Osteoblast (primary cell): ENCODE measurements at regions not wholly inside any gene's neighbourhood (a gene's known extent, or its start where the extent isn't known, plus 50 kb on each side); places are given as distances from the start of the nearest gene placed in this dataset.

Source experiments
- DNase-seq: peaks from one replicate; pipeline ENCODE4 v3.0.0; 2011; ENCODE audit warnings: low spot score, mixed read lengths; ENCODE audit not compliant: insufficient read length; ENCODE audit errors: missing footprints
- H2AFZ ChIP-seq: 2 replicates; pipeline ENCODE4 v1.6.0; 2011; ENCODE audit warnings: mild to moderate bottlenecking, low read length
- H3K27ac ChIP-seq: 2 replicates; pipeline ENCODE4 v1.5.1; 2011; ENCODE audit warnings: mild to moderate bottlenecking, low read depth, low read length, moderate library complexity
- H3K27me3 ChIP-seq: 2 replicates; pipeline ENCODE4 v1.6.0; 2012; ENCODE audit warnings: mild to moderate bottlenecking, control low read depth, inconsistent platforms, low read length, moderate library complexity; ENCODE audit not compliant: insufficient read depth
- H3K36me3 ChIP-seq: 2 replicates; pipeline ENCODE4 v1.5.1; 2011; ENCODE audit warnings: mild to moderate bottlenecking, low read length, control low read depth, moderate library complexity; ENCODE audit not compliant: insufficient read depth
- H3K4me1 ChIP-seq: 2 replicates; pipeline ENCODE4 v1.5.1; 2011; ENCODE audit warnings: mild to moderate bottlenecking, low read length, control low read depth, moderate library complexity; ENCODE audit not compliant: insufficient read depth
- H3K4me2 ChIP-seq: 2 replicates; pipeline ENCODE4 v1.6.0; 2011; ENCODE audit warnings: mild to moderate bottlenecking, low read length; ENCODE audit not compliant: insufficient read depth
- H3K4me3 ChIP-seq: fragments of 200-600 bp; sonication (generic); 3 replicates; pipeline ENCODE4 v1.5.1; 2012; ENCODE audit warnings: mild to moderate bottlenecking, low read length, inconsistent platforms; ENCODE audit not compliant: insufficient read depth
- H3K79me2 ChIP-seq: 2 replicates; pipeline ENCODE4 v1.6.0; 2012; ENCODE audit warnings: mild to moderate bottlenecking, low read length, control low read depth, inconsistent platforms; ENCODE audit not compliant: insufficient read depth
- H3K9me3 ChIP-seq: 2 replicates; pipeline ENCODE4 v1.5.1; 2011; ENCODE audit warnings: low read depth, low read length, control low read depth
- H4K20me1 ChIP-seq: 2 replicates; pipeline ENCODE4 v1.6.0; 2012; ENCODE audit warnings: mild to moderate bottlenecking, low read length, control low read depth; ENCODE audit not compliant: insufficient read depth
- TF ChIP-seq, protein P1 (sequence below): IDR thresholded peaks from 2 replicates; pipeline ENCODE4 v1.5.1; 2011; ENCODE audit warnings: mild to moderate bottlenecking, low read depth, low read length, moderate library complexity; ENCODE audit errors: extremely low read depth

DNA sequence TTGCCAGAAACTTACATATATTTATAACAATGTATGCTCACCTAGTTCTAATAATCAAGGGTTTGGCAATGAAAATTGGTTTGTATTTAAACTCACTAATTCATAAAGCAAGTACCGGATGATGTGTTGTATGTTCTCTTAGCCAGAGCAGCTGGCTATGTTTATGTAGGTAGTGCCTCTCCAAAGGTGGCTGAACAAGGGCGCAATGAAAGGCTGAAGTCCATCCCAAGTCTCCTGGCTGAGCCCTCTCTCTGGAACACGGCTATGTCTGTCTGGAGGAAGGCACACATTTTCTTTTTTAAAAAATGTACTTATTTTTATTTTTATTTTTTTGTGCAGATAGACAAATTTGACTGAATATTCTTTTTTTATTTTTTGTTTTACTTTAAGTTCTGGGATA, 141.2 kb upstream of the DAB2 start:
- no peaks in the 10 kb centered on the region for H3K9me3 ChIP-seq
- no peaks in the 10 kb centered on the region for H3K79me2 ChIP-seq
- no peaks in the 10 kb centered on the region for H3K4me1 ChIP-seq

DNA sequence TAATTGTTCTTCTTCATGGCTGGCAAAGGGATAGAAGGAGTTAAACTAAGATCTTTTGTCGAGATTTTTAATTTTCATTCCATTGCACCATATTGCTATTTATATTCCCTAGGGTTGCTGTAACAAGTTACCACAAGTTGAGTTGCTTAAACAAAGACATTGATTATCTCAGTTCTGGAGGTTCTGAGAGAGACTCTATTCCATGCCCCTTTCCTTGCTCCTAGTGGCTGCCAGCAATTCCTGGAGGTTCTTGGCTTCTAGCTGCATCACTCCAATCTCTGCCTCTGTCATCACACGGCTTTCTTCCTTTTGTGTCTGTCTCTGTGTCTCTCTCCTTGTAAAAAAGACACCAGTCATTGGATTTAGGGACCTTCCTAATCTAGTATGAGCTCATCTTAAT, 136.6 kb upstream of the DAB2 start:
- no peak overlapping the region for H3K4me3 ChIP-seq
- TF ChIP-seq, protein P1, sequence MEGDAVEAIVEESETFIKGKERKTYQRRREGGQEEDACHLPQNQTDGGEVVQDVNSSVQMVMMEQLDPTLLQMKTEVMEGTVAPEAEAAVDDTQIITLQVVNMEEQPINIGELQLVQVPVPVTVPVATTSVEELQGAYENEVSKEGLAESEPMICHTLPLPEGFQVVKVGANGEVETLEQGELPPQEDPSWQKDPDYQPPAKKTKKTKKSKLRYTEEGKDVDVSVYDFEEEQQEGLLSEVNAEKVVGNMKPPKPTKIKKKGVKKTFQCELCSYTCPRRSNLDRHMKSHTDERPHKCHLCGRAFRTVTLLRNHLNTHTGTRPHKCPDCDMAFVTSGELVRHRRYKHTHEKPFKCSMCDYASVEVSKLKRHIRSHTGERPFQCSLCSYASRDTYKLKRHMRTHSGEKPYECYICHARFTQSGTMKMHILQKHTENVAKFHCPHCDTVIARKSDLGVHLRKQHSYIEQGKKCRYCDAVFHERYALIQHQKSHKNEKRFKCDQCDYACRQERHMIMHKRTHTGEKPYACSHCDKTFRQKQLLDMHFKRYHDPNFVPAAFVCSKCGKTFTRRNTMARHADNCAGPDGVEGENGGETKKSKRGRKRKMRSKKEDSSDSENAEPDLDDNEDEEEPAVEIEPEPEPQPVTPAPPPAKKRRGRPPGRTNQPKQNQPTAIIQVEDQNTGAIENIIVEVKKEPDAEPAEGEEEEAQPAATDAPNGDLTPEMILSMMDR = no peak
- peaks cover 5% of the 10 kb centered on the region for H3K27me3 ChIP-seq
- DNase-seq = no peak
- no peaks in the 10 kb centered on the region for H4K20me1 ChIP-seq
- no peak overlapping the region for H3K4me2 ChIP-seq
- no peak overlapping the region for H2AFZ ChIP-seq
- H3K9me3 ChIP-seq = no peaks in the 10 kb centered on the region
- H3K79me2 ChIP-seq = no peaks in the 10 kb centered on the region
- H3K36me3 ChIP-seq = no peaks in the 10 kb centered on the region
- H3K27ac ChIP-seq = no peak overlapping the region
- H3K4me1 ChIP-seq = no peaks in the 10 kb centered on the region

More for the DNA sequence above, 141.2 kb upstream of the DAB2 start:
- H3K36me3 ChIP-seq = no peaks in the 10 kb centered on the region
- H4K20me1 ChIP-seq = no peaks in the 10 kb centered on the region
- DNase-seq = no peak
- no peak overlapping the region for H3K4me3 ChIP-seq
- TF ChIP-seq, protein P1 = no peak
- H3K27ac ChIP-seq = no peak overlapping the region
- H3K4me2 ChIP-seq = no peak overlapping the region
- no peaks in the 10 kb centered on the region for H3K27me3 ChIP-seq
- no peak overlapping the region for H2AFZ ChIP-seq

DNA sequence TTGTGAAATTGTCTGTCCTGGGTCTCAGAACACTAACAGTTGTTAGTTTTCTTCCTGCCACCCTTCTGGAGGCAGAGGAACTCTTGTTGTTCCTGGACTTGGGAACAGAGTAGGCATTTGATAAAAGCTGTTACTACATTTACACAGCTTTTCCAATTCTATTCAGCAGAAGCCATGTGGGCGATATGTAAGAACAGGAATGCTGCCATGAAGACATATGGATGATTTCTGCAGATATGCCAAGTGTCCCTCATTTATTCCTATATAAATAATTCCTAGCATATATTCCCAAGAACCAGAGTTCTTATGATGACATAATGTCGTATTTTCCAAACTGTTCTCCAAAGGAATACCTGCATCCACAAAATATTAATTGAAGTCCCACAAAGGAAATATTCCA, 135.9 kb upstream of the DAB2 start:
- no peaks in the 10 kb centered on the region for H4K20me1 ChIP-seq
- TF ChIP-seq, protein P1 = no peak
- no peaks in the 10 kb centered on the region for H3K36me3 ChIP-seq
- H3K27me3 ChIP-seq = peaks cover 5% of the 10 kb centered on the region
- no peaks in the 10 kb centered on the region for H3K4me1 ChIP-seq
- H3K4me2 ChIP-seq = no peak overlapping the region
- H2AFZ ChIP-seq = no peak overlapping the region
- no peak overlapping the region for H3K4me3 ChIP-seq
- H3K27ac ChIP-seq = no peak overlapping the region
- no peaks in the 10 kb centered on the region for H3K9me3 ChIP-seq
- no peak for DNase-seq
- no peaks in the 10 kb centered on the region for H3K79me2 ChIP-seq

DNA sequence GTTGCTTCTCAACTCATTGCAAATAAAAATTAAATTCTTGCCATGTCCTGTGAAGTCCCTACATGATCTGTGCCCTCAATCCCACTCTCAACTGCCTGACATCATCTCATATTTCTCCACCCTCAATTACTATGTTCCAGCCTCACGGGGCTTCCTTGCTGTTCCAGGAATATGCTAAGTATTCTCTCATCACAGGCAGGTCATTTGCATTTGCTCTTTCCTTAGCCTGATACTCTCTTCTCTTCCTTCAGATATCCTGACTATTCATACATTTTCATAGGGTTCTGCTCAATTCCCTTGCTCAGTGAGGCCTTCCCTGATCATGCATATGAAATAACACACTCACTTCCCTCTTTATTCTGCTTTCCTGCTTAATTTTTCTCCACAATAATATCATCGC, 135.1 kb upstream of the DAB2 start:
- Histone ChIP-seq H3K36me3 (no peaks in the 10 kb centered on the region), H3K27ac (no peak overlapping the region), H3K9me3 (no peaks in the 10 kb centered on the region), H4K20me1 (no peaks in the 10 kb centered on the region), H2AFZ (no peak overlapping the region), H3K4me2 (no peak overlapping the region), H3K4me1 (no peaks in the 10 kb centered on the region), H3K79me2 (no peaks in the 10 kb centered on the region), H3K4me3 (no peak overlapping the region), H3K27me3 (peaks cover 5% of the 10 kb centered on the region)
- TF ChIP-seq, protein P1 = no peak
- DNase-seq = no peak
